Gastrocnemius medialis (tissue), 4 donors: ENCODE measurements at regions not wholly inside any gene's neighbourhood (a gene's known extent, or its start where the extent isn't known, plus 50 kb on each side); places are given as distances from the start of the nearest gene placed in this dataset.

Source experiments
- POLR2A ChIP-seq, 2 donors: fragments of 450-650 bp; IDR thresholded peaks; one replicate each; pipeline ENCODE4 v1.6.1; 2017; ENCODE audit warnings: antibody characterized with exemption in 2 of 2, mild to moderate bottlenecking in 2 of 2, moderate library complexity in 2 of 2
- TF ChIP-seq, protein P1 (sequence below), 5 experiments: fragments of 450-650 bp in 3 of 5; fragments of 200-600 bp in 2 of 5; sonication (generic) in 2 of 5; IDR thresholded peaks in 4 of 5; conservative IDR thresholded peaks in 1 of 5; 1 replicate in 4 of 5; 2 replicates in 1 of 5; pipeline ENCODE4 v1.5.1; 2016 to 2019; ENCODE audit warnings: antibody characterized with exemption in 5 of 5, mild to moderate bottlenecking in 3 of 5, moderate library complexity in 3 of 5

DNA sequence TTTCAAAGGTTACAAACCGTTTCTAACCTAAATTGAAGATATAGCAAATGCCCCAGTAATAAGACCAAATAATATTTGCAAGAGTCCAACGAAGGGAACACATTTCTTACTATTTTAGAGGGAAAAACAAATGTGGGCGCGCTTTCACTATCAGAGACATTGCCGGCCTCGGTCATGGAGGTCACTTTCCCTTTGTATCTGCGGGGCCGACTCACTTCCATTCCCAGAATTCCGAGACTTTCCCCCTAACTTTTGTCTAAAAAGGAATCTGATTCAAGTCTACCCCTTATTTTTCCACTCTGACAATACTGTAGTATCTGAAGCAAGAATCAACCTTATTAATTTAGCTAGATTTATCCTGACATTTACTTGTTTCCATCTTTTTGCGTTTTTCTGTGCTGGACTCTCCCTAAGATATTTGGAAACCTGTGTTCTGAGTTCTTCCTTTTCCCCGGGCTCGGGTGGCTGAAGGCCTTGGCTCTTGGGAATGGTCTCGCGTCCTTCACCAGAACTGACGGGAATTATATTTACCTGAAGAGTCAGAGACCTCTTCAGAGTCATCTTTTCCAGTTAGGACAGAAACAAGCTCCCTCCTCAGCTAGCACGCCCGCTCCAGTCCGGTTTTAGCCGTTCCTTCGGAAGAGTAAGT, 71.8 kb upstream of the ZNF184 start:
- TF ChIP-seq, protein P1, sequence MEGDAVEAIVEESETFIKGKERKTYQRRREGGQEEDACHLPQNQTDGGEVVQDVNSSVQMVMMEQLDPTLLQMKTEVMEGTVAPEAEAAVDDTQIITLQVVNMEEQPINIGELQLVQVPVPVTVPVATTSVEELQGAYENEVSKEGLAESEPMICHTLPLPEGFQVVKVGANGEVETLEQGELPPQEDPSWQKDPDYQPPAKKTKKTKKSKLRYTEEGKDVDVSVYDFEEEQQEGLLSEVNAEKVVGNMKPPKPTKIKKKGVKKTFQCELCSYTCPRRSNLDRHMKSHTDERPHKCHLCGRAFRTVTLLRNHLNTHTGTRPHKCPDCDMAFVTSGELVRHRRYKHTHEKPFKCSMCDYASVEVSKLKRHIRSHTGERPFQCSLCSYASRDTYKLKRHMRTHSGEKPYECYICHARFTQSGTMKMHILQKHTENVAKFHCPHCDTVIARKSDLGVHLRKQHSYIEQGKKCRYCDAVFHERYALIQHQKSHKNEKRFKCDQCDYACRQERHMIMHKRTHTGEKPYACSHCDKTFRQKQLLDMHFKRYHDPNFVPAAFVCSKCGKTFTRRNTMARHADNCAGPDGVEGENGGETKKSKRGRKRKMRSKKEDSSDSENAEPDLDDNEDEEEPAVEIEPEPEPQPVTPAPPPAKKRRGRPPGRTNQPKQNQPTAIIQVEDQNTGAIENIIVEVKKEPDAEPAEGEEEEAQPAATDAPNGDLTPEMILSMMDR (IDR thresholded peaks at IDR 0.05 in 4 of 5, conservative IDR thresholded peaks at IDR 0.05 in 1 of 5) = no peak
- no peak for TF ChIP-seq POLR2A (IDR thresholded peaks at IDR 0.05)
